BE2C (cell line): ENCODE measurements at regions not wholly inside any gene's neighbourhood (a gene's known extent, or its start where the extent isn't known, plus 50 kb on each side); places are given as distances from the start of the nearest gene placed in this dataset.

Source experiments
- DNase-seq: peaks from one replicate; pipeline ENCODE4 v3.0.0-alpha.2; 2020
- H3K27me3 ChIP-seq: fragments of 250-450 bp; sonication (Bioruptor Pico); 2 replicates; pipeline ENCODE4 v1.5.1; 2020; ENCODE audit warnings: mild to moderate bottlenecking
- H3K36me3 ChIP-seq: fragments of 250-450 bp; sonication (Bioruptor Pico); 2 replicates; pipeline ENCODE4 v1.5.1; 2020; ENCODE audit warnings: mild to moderate bottlenecking
- H3K4me1 ChIP-seq: fragments of 250-450 bp; sonication (Bioruptor Pico); 2 replicates; pipeline ENCODE4 v1.5.1; 2020
- H3K4me3 ChIP-seq: 2 replicates; pipeline ENCODE4 v1.5.1; 2011; ENCODE audit warnings: low read depth, low read length
- H3K9me3 ChIP-seq: fragments of 250-450 bp; sonication (Bioruptor Pico); 2 replicates; pipeline ENCODE4 v1.5.1; 2020
- TF ChIP-seq, protein P1 (sequence below): IDR thresholded peaks from 2 replicates; pipeline ENCODE4 v1.5.1; 2012; ENCODE audit warnings: mild to moderate bottlenecking, low read depth, low read length

DNA sequence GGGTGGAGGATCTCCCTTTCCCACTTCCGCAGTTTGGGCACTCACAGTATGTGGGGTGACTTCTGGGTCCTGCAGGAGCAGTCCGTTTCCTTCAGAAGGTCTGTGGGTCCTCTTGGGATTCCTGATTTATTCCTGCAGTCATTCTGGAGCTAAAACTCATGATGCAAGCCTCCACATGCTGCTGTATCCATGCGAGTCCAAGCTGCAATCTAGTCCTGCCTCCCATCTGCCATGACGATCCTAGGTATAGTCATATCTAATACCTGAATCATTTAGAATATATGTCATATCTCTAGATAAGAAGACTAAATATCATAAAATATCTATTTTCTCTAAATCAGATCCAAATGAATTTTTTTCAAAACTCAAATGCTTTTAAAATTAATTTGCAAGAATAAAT lies 103.4 kb upstream of the AHI1 start:
- TF ChIP-seq, protein P1, sequence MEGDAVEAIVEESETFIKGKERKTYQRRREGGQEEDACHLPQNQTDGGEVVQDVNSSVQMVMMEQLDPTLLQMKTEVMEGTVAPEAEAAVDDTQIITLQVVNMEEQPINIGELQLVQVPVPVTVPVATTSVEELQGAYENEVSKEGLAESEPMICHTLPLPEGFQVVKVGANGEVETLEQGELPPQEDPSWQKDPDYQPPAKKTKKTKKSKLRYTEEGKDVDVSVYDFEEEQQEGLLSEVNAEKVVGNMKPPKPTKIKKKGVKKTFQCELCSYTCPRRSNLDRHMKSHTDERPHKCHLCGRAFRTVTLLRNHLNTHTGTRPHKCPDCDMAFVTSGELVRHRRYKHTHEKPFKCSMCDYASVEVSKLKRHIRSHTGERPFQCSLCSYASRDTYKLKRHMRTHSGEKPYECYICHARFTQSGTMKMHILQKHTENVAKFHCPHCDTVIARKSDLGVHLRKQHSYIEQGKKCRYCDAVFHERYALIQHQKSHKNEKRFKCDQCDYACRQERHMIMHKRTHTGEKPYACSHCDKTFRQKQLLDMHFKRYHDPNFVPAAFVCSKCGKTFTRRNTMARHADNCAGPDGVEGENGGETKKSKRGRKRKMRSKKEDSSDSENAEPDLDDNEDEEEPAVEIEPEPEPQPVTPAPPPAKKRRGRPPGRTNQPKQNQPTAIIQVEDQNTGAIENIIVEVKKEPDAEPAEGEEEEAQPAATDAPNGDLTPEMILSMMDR, result no peak
- Histone ChIP-seq H3K27me3 (no peaks in the 10 kb centered on the region), H3K9me3 (0 out of 2 replicates have a peak, but pooled peaks cover 4% of the 10 kb centered on the region), H3K36me3 (no peaks in the 10 kb centered on the region), H3K4me3 (no peak overlapping the region), H3K4me1 (peaks cover 11% of the 10 kb centered on the region; the same call in 1 of the 2 replicates)
- DNase-seq, result no peak

DNA sequence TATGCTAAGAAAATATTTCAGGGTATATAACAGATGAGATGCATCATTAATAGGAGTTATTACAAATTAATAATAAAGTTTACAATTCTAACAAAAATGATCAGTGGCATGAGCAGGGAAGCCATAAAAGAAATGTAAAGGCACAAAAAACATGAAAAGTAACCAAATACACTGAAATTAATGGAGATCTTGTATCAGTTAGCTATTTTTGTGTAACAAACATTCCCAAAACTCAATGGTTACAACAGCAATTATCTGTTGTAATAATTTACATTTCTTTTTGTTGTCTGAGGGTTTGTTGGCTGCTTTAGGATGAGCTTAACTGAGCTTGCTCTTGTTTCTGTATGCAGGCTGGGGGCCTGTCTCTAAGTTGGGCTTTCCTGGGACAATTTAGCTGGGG lies 104.3 kb upstream of the AHI1 start:
- DNase-seq, result no peak
- Histone ChIP-seq H3K36me3 (no peaks in the 10 kb centered on the region), H3K4me1 (peaks cover 11% of the 10 kb centered on the region; the same call in 1 of the 2 replicates), H3K27me3 (no peaks in the 10 kb centered on the region), H3K9me3 (0 out of 2 replicates have a peak, but pooled peaks cover 4% of the 10 kb centered on the region), H3K4me3 (no peak overlapping the region)
- TF ChIP-seq, protein P1, result no peak

DNA sequence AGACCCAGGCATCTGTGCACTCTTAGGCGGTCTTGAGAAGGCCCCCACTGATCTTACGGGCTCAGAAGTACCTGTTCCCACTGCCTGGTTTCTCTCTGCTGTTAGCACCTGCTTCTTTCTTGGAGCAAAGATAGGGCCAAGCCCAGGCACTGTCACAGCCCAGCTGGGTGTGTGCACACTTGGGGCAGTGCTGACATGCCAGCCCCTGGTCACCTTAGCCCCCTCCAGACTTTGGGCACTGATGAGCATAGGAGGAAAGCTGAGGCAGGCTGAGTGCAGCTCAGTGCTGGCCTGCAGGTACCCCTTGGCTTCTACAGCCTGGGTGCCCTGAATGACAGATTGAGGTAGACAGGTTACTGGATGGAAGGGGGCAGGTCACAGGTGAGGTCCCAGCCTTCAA lies 105.7 kb upstream of the AHI1 start:
- no peaks in the 10 kb centered on the region for H3K27me3 ChIP-seq
- no peaks in the 10 kb centered on the region for H3K36me3 ChIP-seq
- no peak overlapping the region for H3K4me3 ChIP-seq
- DNase-seq, result no peak
- TF ChIP-seq, protein P1, result no peak
- H3K4me1 ChIP-seq, result peaks cover 11% of the 10 kb centered on the region; the same call in 1 of the 2 replicates
- 0 out of 2 replicates have a peak, but pooled peaks cover 4% of the 10 kb centered on the region for H3K9me3 ChIP-seq

DNA sequence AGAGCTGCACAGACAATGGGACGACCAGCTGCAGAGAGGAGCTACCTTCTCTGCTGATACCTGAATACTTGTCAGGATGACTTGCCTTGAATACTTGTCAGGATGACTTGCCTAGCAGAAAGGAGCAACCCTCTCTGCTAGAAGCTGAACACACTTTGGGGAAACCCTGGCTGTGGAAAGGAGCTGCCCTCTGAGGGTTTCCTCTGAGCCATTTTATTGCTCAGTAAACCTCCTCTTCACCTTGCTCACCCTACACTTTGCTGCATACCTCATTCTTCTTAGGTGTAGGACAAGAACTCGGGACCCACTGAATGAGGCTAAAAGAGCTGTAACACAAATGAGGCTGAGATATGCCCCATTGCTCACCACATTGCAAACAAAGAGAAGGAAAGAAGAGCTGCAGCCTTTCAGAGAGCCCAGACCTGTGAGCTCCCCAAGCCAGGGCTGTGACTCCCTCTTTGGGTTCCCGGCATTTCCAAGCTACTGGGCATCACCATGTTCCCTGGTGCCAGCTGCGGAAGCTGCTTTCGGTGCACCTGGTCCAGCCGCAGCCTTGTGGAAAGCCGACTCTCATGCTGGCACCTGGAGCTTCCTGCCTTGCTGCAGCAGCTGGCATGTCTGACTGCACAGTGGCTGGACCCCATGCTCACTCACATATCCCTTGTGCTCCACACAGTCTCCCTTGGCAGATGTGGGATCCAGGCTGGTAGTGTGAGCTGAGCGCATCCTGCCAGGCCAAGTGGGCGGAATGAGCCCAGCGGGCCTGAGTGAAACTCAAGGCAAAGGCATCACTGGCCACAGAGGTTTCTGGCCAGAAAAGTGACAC lies 106.7 kb upstream of the AHI1 start:
- TF ChIP-seq, protein P1, result no peak
- no peaks in the 10 kb centered on the region for H3K27me3 ChIP-seq
- DNase-seq, result no peak
- no peak overlapping the region for H3K4me3 ChIP-seq
- H3K9me3 ChIP-seq, result 0 out of 2 replicates have a peak, but pooled peaks cover 4% of the 10 kb centered on the region
- peaks cover 11% of the 10 kb centered on the region; the same call in 1 of the 2 replicates for H3K4me1 ChIP-seq
- H3K36me3 ChIP-seq, result no peaks in the 10 kb centered on the region

DNA sequence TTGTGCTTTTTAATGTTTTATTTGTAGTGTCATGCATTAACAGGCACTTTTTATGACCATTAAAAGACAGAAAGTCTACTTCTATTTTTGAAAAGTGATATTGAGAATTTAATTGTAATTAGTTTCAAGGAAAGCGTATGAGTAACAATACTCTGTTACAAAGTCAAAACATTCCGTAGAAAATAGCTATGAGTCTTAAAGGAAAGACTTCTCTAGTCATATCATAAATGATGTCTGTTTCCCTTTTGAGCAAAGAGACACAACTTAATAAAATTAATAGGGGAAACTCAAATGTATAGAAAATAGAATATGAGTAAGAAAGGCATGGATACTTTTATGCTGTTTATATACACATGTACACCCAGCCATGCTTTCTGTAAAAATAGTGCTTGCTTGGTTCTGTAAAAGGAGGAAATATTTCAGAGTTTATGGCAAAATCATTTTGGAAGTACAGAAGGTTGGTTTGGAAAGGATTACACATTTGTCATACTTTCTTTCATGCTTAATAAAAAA lies 107.8 kb upstream of the AHI1 start:
- no peak for DNase-seq
- Histone ChIP-seq H3K4me3 (no peak overlapping the region), H3K36me3 (no peaks in the 10 kb centered on the region), H3K27me3 (no peaks in the 10 kb centered on the region), H3K9me3 (0 out of 2 replicates have a peak, but pooled peaks cover 4% of the 10 kb centered on the region), H3K4me1 (peaks cover 5% of the 10 kb centered on the region; the same call in 1 of the 2 replicates)
- TF ChIP-seq, protein P1, result no peak

DNA sequence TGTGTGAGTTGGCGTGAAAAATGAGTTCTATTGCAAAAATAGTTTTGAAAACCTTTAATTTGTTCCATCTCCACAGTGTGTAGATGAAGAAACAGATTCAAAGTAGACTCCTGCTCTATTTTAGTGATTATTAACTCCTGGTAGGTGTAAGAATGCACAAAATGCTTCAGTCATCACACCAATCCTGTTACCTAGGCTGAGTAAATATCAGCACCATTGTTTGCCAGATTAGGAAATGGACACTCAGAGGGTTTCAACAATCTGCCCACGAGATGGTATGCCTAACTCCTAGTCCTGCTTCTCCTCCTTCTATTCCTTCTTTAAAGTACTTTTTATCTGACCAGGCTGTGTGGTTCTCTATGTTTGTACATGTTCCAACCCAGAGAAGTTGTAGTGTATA lies 108.9 kb upstream of the AHI1 start:
- Histone ChIP-seq H3K4me1 (no peaks in the 10 kb centered on the region), H3K36me3 (no peaks in the 10 kb centered on the region), H3K4me3 (no peak overlapping the region), H3K9me3 (no peaks in the 10 kb centered on the region), H3K27me3 (no peaks in the 10 kb centered on the region)
- DNase-seq, result no peak
- TF ChIP-seq, protein P1, result no peak
